HCT116 (cell line): ENCODE measurements at regions not wholly inside any gene's neighbourhood (a gene's known extent, or its start where the extent isn't known, plus 50 kb on each side); places are given as distances from the start of the nearest gene placed in this dataset.

ENCODE experiments used
- ATAC-seq: fragments of 200-7000 bp; cut with Tn5 transposase; 2 replicates; pipeline ENCODE4 v1.9.1; 2020; ENCODE audit warnings: mild to moderate bottlenecking, moderate library complexity
- BruUV-seq: library from RNA; stranded (reverse); fragments of 400-500 nt; replicated peaks from 2 replicates; lab custom pipeline; 2021; lab: Mats Ljungman, UMichigan
- CTCF ChIA-PET: fragments of 300-600 bp; sonication (Branson Sonifier 250); formaldehyde crosslinking; loops from one replicate; lab custom pipeline; 2021; ENCODE audit warnings: antibody characterized with exemption; lab: Charles Lee
- POLR2A ChIA-PET: fragments of 300-600, 350-600 bp; sonication (Branson Sonifier 250); formaldehyde crosslinking; loops from one replicate; lab custom pipeline; 2021; ENCODE audit warnings: antibody characterized with exemption; lab: Charles Lee
- RAD21 ChIA-PET, 2 experiments: fragments of 300-600 bp; sonication (Branson Sonifier 250); formaldehyde crosslinking; loops; one replicate each; lab custom pipeline; 2023; ENCODE audit warnings: low total read pairs in 2 of 2; ENCODE audit not compliant: uncharacterized antibody in 2 of 2, unreplicated experiment in 2 of 2, low non-redundant PET in 1 of 2; lab: Charles Lee
- DNase-seq: peaks from one replicate; pipeline ENCODE4 v3.0.0-alpha.2; 2010; ENCODE audit warnings: low read depth, low spot score
- H2AFZ ChIP-seq: fragments of 200-600 bp; shearing (Covaris generic), sonication (generic); 2 replicates; pipeline ENCODE4 v1.6.1; 2017; ENCODE audit warnings: low read depth, mixed run types, mixed read lengths, antibody characterized with exemption, low read length; ENCODE audit not compliant: poor library complexity, severe bottlenecking
- H3K27ac ChIP-seq: 2 replicates; pipeline ENCODE4 v1.5.1; 2012; ENCODE audit warnings: low read depth, low read length
- H3K27me3 ChIP-seq: fragments of 200-600 bp; sonication (generic); 2 replicates; pipeline ENCODE4 v1.6.1; 2016; ENCODE audit warnings: mixed run types, low read length, mixed read lengths; ENCODE audit not compliant: insufficient read depth
- H3K36me3 ChIP-seq, 2 experiments: fragments of 200-500 bp in 1 of 2; fragments of 200-600 bp in 1 of 2; sonication (Bioruptor generic) in 1 of 2; sonication (generic) in 1 of 2; 2 replicates each; pipeline versions ENCODE4 v1.5.1 to v1.6.1; 2014 to 2016; ENCODE audit warnings: low read length in 2 of 2, inconsistent platforms in 1 of 2, mixed read lengths in 1 of 2, mixed run types in 1 of 2; ENCODE audit not compliant: insufficient read depth in 2 of 2, control insufficient read depth in 1 of 2
- H3K4me1 ChIP-seq, 2 experiments: fragments of 200-600 bp in 1 of 2; sonication (generic) in 1 of 2; 2 replicates each; pipeline versions ENCODE4 v1.5.1 to v1.6.1; 2012 to 2017; ENCODE audit warnings: low read length in 2 of 2, inconsistent platforms in 1 of 2, mild to moderate bottlenecking in 1 of 2, mixed read lengths in 1 of 2, mixed run types in 1 of 2, moderate library complexity in 1 of 2; ENCODE audit not compliant: insufficient read depth in 2 of 2, control insufficient read depth in 1 of 2
- H3K4me2 ChIP-seq: fragments of 200-600 bp; sonication (generic); 2 replicates; pipeline ENCODE4 v1.6.1; 2017; ENCODE audit warnings: mixed run types, low read length, mixed read lengths
- H3K4me3 ChIP-seq, 2 experiments: fragments of 200-600 bp in 1 of 2; sonication (generic) in 1 of 2; replicated peaks in 1 of 2; 2 replicates each; pipeline ENCODE4 v1.5.1; 2011 to 2016; ENCODE audit warnings: low read length in 2 of 2, control low read depth in 1 of 2, low read depth in 1 of 2, mild to moderate bottlenecking in 1 of 2, mixed read lengths in 1 of 2, mixed run types in 1 of 2
- H3K79me2 ChIP-seq: fragments of 200-600 bp; sonication (generic); 2 replicates; pipeline ENCODE4 v1.6.1; 2017; ENCODE audit warnings: mild to moderate bottlenecking, mixed run types, low read length, moderate library complexity, mixed read lengths; ENCODE audit not compliant: insufficient read depth
- H3K9ac ChIP-seq: fragments of 200-600 bp; sonication (generic); 2 replicates; pipeline ENCODE4 v1.6.1; 2016; ENCODE audit warnings: low read length, mixed read lengths
- H3K9me2 ChIP-seq: fragments of 200-600 bp; sonication (generic), shearing (Covaris generic); 2 replicates; pipeline ENCODE4 v1.6.1; 2017; ENCODE audit warnings: mixed run types, mild to moderate bottlenecking, moderate library complexity; ENCODE audit not compliant: insufficient read depth
- H3K9me3 ChIP-seq, 2 experiments: fragments of 200-500 bp in 1 of 2; fragments of 200-600 bp in 1 of 2; sonication (Bioruptor generic) in 1 of 2; sonication (generic) in 1 of 2; 2 replicates each; pipeline ENCODE4 v1.6.1; 2014 to 2017; ENCODE audit warnings: low read length in 2 of 2, mixed read lengths in 2 of 2, inconsistent platforms in 1 of 2, low read depth in 1 of 2, mild to moderate bottlenecking in 1 of 2, mixed run types in 1 of 2, moderate library complexity in 1 of 2; ENCODE audit not compliant: control insufficient read depth in 1 of 2, insufficient read depth in 1 of 2
- H4K20me1 ChIP-seq: fragments of 200-600 bp; sonication (generic), shearing (Covaris generic); 2 replicates; pipeline ENCODE4 v1.6.1; 2017; ENCODE audit warnings: mixed run types, mild to moderate bottlenecking, moderate library complexity; ENCODE audit not compliant: insufficient read depth
- ATF3 ChIP-seq: IDR thresholded peaks from 2 replicates; pipeline ENCODE4 v1.6.1; 2012
- CEBPB ChIP-seq: IDR thresholded peaks from 2 replicates; pipeline ENCODE4 v1.6.1; 2012; ENCODE audit warnings: low read depth
- MAX ChIP-seq: IDR thresholded peaks from 2 replicates; pipeline ENCODE4 v1.6.1; 2012
- POLR2A ChIP-seq: IDR thresholded peaks from 2 replicates; pipeline ENCODE4 v1.7.0; 2011; ENCODE audit warnings: borderline replicate concordance; ENCODE audit not compliant: insufficient read depth, insufficient read length; ENCODE audit errors: extremely low read depth
- POLR2AphosphoS5 ChIP-seq: IDR thresholded peaks from 2 replicates; pipeline ENCODE4 v1.6.1; 2011; ENCODE audit warnings: mild to moderate bottlenecking, low read depth, low read length, moderate library complexity
- REST ChIP-seq: IDR thresholded peaks from 2 replicates; pipeline ENCODE4 v1.6.1; 2012; ENCODE audit warnings: low read depth
- SIN3A ChIP-seq: IDR thresholded peaks from 2 replicates; pipeline ENCODE4 v1.6.1; 2012; ENCODE audit warnings: low read depth
- ZFX ChIP-seq: fragments of 450-650 bp; IDR thresholded peaks from 2 replicates; pipeline ENCODE4 v1.6.1; 2017
- intact Hi-C: fragments of 100-400 bp; cut with micrococcal nuclease; formaldehyde crosslinking; loops from 2 replicates; pipeline ENCODE4 v1.10.0; 2022

- H3K9me2 ChIP-seq: no peaks in the 10 kb centered on the region
- no peaks in the 10 kb centered on the region for H4K20me1 ChIP-seq
- ChIA-PET CTCF (interaction anchor here (0.6 kb wide), 1 partner anchor 17 kb away, joined by 4 read pairs; no protein-coding TSS in a partner anchor), RAD21 (no interaction called here), POLR2A (no interaction called here)
- H3K27ac ChIP-seq: no peak overlapping the region
- intact Hi-C loops: no loop called here
- no peak for TF ChIP-seq SIN3A
- TF ChIP-seq ATF3: no peak
- TF ChIP-seq REST: no peak
- TF ChIP-seq ZFX: no peak
- TF ChIP-seq POLR2AphosphoS5: no peak
- no peak for TF ChIP-seq POLR2A
- TF ChIP-seq MAX: no peak
- no peak for TF ChIP-seq CEBPB
- BruUV-seq: no TSS peak
- ATAC-seq: no peak
- peaks cover 7% of the 10 kb centered on the region; the same call in 1 of the 2 replicates for H3K27me3 ChIP-seq
- 0 out of 4 replicates have a peak, but pooled peaks cover 0 to 3% of the 10 kb centered on the region in 2 experiments for H3K4me1 ChIP-seq
- H3K36me3 ChIP-seq: no peaks in the 10 kb centered on the region
- no peaks in the 10 kb centered on the region for H3K79me2 ChIP-seq
- H3K4me2 ChIP-seq: no peak overlapping the region
- H3K9ac ChIP-seq: no peak overlapping the region
- no peak overlapping the region for H3K4me3 ChIP-seq
- H3K9me3 ChIP-seq: no peaks in the 10 kb centered on the region
- DNase-seq: no peak
- no peak overlapping the region for H2AFZ ChIP-seq
These were observed 634.4 kb upstream of the WWC1 start for GRCh38 chr5:167657016-167657415.
